ENCODE measurements at regions not wholly inside any gene's neighbourhood (a gene's known extent, or its start where the extent isn't known, plus 50 kb on each side); places are given as distances from the start of the nearest gene placed in this dataset.

DNA sequence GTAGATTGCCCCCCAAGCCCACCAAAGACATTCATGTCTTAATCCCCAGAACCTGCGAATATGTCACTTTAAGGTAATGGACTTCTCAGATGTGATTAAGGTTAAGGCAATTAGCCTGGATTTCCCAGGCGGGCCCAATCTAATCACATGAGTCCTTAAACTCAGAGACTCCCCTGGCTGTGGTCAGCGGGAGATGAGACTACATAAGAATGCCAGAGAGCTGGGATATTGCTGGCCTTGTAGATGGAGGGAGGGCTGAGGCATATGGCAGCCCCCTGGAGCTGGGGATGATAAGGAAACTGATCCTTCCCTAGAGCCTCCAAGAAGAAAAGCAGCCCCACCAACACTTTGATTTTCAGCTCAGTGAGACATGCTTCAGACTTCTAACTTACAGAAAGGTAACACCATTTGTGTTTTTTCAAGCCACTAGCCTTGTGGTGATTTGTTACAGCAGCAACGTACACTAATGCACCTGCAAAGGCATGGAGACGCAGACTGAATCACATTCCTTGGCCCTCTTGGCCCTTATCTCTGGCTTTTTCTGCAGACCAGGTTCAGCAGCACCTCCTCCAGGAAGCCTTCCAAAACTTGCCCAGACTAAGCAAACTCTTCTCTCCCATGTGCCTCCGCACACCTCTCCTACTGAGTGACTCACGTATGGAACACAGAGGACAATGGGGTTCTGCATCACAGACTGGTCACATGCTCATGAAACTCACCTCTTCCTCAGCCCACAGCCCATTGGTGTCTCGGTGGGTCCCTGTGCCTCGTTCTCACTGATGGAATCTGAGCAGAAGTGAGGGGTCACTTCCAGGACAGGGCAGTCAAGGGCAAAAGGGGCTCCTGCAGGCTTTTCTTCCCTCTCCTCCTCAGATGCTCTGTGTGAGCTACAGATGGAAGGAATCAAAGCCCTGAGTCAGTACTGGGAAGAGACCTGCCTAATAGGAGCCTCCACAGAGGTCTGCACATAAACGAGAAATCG is 86.3 kb upstream of the HMGXB4 start:
- DNase-seq (no peak), ATAC-seq (no peak)
- intact Hi-C loops (cut with DNase I), result no loop called here
- Histone ChIP-seq H3K27ac (no peak overlapping the region), H3K27me3 (no peaks in the 10 kb centered on the region), H3K4me1 (no peaks in the 10 kb centered on the region), H3K9me3 (no peaks in the 10 kb centered on the region), H3K4me3 (no peak overlapping the region), H3K36me3 (replicated peaks in 1 of 2; ENCODE audit: insufficient read depth in 1 of 2, low read depth in 2 of 2) (no peaks in the 10 kb centered on the region)
- TF ChIP-seq, protein P1, sequence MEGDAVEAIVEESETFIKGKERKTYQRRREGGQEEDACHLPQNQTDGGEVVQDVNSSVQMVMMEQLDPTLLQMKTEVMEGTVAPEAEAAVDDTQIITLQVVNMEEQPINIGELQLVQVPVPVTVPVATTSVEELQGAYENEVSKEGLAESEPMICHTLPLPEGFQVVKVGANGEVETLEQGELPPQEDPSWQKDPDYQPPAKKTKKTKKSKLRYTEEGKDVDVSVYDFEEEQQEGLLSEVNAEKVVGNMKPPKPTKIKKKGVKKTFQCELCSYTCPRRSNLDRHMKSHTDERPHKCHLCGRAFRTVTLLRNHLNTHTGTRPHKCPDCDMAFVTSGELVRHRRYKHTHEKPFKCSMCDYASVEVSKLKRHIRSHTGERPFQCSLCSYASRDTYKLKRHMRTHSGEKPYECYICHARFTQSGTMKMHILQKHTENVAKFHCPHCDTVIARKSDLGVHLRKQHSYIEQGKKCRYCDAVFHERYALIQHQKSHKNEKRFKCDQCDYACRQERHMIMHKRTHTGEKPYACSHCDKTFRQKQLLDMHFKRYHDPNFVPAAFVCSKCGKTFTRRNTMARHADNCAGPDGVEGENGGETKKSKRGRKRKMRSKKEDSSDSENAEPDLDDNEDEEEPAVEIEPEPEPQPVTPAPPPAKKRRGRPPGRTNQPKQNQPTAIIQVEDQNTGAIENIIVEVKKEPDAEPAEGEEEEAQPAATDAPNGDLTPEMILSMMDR (IDR thresholded peaks at IDR 0.05), result no peak
- no peak for TF ChIP-seq POLR2A (IDR thresholded peaks at IDR 0.05)
- WGBS, 2 donors, result 58% methylated on average over 11 of the region's 11 CpGs

DNA sequence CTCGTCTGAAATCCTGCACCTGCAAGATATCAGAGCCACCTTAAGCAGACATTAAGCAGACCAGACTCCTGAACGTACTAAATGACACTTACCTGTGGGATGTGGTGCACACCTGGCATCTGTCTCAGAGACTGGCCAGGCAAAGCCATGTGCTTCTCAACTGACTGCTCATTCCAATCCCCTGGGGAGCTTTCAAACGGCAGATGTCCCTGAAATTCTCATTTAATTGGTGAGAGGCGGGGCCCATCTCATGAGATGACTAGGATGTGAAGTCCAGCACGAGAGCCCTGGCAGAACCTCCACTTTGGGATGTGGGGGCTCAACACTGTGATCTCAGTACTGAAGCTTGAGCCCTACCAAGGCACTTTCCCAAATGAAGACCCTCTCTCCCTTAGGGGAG is 84.9 kb upstream of the HMGXB4 start:
- DNase-seq (no peak), ATAC-seq (no peak)
- H3K4me1 ChIP-seq, result no peaks in the 10 kb centered on the region
- H3K4me3 ChIP-seq, result no peak overlapping the region
- WGBS, 2 donors, result 17 to 25% methylated on average over 2 to 5 of the region's 5 CpGs
- no peak overlapping the region for H3K27ac ChIP-seq
- H3K9me3 ChIP-seq, result no peaks in the 10 kb centered on the region
- no peaks in the 10 kb centered on the region for H3K36me3 ChIP-seq (replicated peaks in 1 of 2; ENCODE audit: insufficient read depth in 1 of 2, low read depth in 2 of 2)
- intact Hi-C loops (cut with DNase I), result no loop called here
- no peaks in the 10 kb centered on the region for H3K27me3 ChIP-seq
- TF ChIP-seq, protein P1 (IDR thresholded peaks at IDR 0.05), result no peak
- no peak for TF ChIP-seq POLR2A (IDR thresholded peaks at IDR 0.05)

DNA sequence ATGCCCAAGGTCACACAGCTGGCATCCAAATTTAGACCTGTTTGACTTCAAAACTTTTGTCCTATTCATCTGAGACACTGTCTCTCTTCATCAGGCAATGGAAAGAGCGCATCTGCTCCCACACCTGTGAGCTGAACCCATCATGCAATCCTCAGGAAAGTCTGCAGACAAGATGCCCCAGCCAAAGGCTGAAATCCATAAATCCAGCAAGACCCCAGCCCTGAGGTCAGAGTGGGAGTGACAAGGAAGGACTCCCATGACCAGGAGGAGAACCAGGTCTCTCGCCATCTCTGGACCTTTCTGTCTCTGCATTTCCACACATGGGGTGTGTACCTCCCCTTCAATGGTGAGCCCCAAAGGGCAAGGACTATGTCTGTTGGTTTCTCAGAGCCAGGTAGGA is 83.6 kb upstream of the HMGXB4 start:
- H3K9me3 ChIP-seq, result no peaks in the 10 kb centered on the region
- WGBS, 2 donors, result 38 to 60% methylated on average over 1 to 2 of the region's 2 CpGs
- intact Hi-C loops (cut with DNase I), result no loop called here
- DNase-seq (no peak), ATAC-seq (no peak)
- H3K4me1 ChIP-seq, result no peaks in the 10 kb centered on the region
- H3K27me3 ChIP-seq, result no peaks in the 10 kb centered on the region
- H3K4me3 ChIP-seq, result no peak overlapping the region
- H3K27ac ChIP-seq, result no peak overlapping the region
- H3K36me3 ChIP-seq (replicated peaks in 1 of 2; ENCODE audit: insufficient read depth in 1 of 2, low read depth in 2 of 2), result no peaks in the 10 kb centered on the region
- TF ChIP-seq, protein P1 (IDR thresholded peaks at IDR 0.05), result no peak
- no peak for TF ChIP-seq POLR2A (IDR thresholded peaks at IDR 0.05)

DNA sequence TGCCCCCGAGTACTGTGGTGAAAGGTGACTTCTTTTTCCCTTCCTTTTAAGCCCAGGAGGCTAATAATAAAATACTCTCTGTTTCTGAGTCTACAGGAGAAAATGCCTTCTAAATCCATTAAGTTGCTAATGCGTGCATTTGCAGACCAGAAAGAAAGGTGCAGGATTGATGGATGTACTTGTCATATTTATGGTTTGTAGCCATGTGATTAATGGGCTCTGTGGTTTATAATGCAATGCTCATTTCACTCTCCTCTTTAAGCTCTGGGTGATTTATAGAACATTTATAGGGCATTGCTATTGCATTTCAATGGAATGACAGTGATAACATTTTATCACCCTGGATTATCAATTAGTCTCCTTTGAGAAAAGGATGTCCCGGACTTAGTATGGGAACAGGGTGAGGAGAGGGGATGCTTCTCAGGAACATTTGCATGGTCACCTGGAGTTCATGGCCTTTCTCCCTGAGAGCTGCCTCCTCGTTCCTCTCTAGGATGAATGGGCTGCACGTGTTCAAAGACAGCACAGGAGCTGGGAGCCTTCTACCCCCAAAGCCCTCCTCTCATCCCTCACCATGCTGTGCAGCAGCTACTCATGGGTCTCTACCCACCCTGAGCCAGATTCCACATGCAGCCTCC is 82.8 kb upstream of the HMGXB4 start:
- Histone ChIP-seq H3K9me3 (no peaks in the 10 kb centered on the region), H3K4me1 (no peaks in the 10 kb centered on the region), H3K27me3 (no peaks in the 10 kb centered on the region), H3K4me3 (no peak overlapping the region), H3K27ac (no peak overlapping the region), H3K36me3 (replicated peaks in 1 of 2; ENCODE audit: insufficient read depth in 1 of 2, low read depth in 2 of 2) (no peaks in the 10 kb centered on the region)
- intact Hi-C loops (cut with DNase I), result no loop called here
- no peak for DNase-seq
- no peak for TF ChIP-seq POLR2A (IDR thresholded peaks at IDR 0.05)
- TF ChIP-seq, protein P1 (IDR thresholded peaks at IDR 0.05), result no peak
- 21 to 37% methylated on average over 5 of the region's 5 CpGs for WGBS, 2 donors
- ATAC-seq, result no peak
